HEK293 (cell line): ENCODE measurements at regions not wholly inside any gene's neighbourhood (a gene's known extent, or its start where the extent isn't known, plus 50 kb on each side); places are given as distances from the start of the nearest gene placed in this dataset.

Experiments used
- ATF2 ChIP-seq: fragments of 450-650 bp; formaldehyde crosslinking; IDR thresholded peaks from 2 replicates; pipeline ENCODE4 v1.5.1; 2016; ENCODE audit warnings: missing biosample characterization, missing genetic modification characterization, low read depth
- CTCF ChIP-seq: fragments of 450-650 bp; formaldehyde crosslinking; IDR thresholded peaks from 2 replicates; pipeline ENCODE4 v1.5.1; 2016; ENCODE audit warnings: missing biosample characterization, missing genetic modification characterization
- GLI4 ChIP-seq: fragments of 450-650 bp; formaldehyde crosslinking; IDR thresholded peaks from 2 replicates; pipeline ENCODE4 v1.5.1; 2016; ENCODE audit warnings: missing biosample characterization, missing genetic modification characterization
- MYNN ChIP-seq: fragments of 450-650 bp; formaldehyde crosslinking; IDR thresholded peaks from 2 replicates; pipeline ENCODE4 v1.5.1; 2016; ENCODE audit warnings: missing biosample characterization, missing genetic modification characterization, borderline replicate concordance
- SETDB1 ChIP-seq: IDR thresholded peaks from one replicate; pipeline ENCODE4 v1.6.1; 2017; ENCODE audit warnings: mild to moderate bottlenecking, low read length, moderate library complexity, mixed read lengths; ENCODE audit not compliant: insufficient read length
- YY1 ChIP-seq: fragments of 450-650 bp; formaldehyde crosslinking; IDR thresholded peaks from 2 replicates; pipeline ENCODE4 v1.5.1; 2018; ENCODE audit warnings: missing biosample characterization, missing genetic modification characterization
- ZNF404 ChIP-seq: fragments of 450-650 bp; formaldehyde crosslinking; IDR thresholded peaks from 2 replicates; pipeline ENCODE4 v1.5.1; 2017; ENCODE audit warnings: missing biosample characterization, missing genetic modification characterization
- ZNF529 ChIP-seq: fragments of 450-650 bp; formaldehyde crosslinking; IDR thresholded peaks from 2 replicates; pipeline ENCODE4 v1.5.1; 2017; ENCODE audit warnings: missing genetic modification characterization, missing biosample characterization; ENCODE audit not compliant: insufficient replicate concordance
- ZNF555 ChIP-seq: fragments of 450-650 bp; formaldehyde crosslinking; conservative IDR thresholded peaks from 2 replicates; pipeline ENCODE4 v1.5.1; 2017; ENCODE audit warnings: missing biosample characterization, mild to moderate bottlenecking, missing genetic modification characterization, inconsistent platforms
- ZNF768 ChIP-seq: fragments of 450-650 bp; formaldehyde crosslinking; IDR thresholded peaks from 2 replicates; pipeline ENCODE4 v1.5.1; 2018; ENCODE audit warnings: missing biosample characterization, mild to moderate bottlenecking, missing genetic modification characterization
- ZNF785 ChIP-seq: fragments of 450-650 bp; formaldehyde crosslinking; IDR thresholded peaks from 2 replicates; pipeline ENCODE4 v1.5.1; 2016; ENCODE audit warnings: missing biosample characterization, missing genetic modification characterization
- TF ChIP-seq, protein P1 (sequence below): fragments of 450-650 bp; formaldehyde crosslinking; IDR thresholded peaks from 2 replicates; pipeline ENCODE4 v1.5.0; 2017; ENCODE audit warnings: missing biosample characterization, missing genetic modification characterization, borderline replicate concordance
- TF ChIP-seq, protein P2 (sequence below): sonication (generic); formaldehyde crosslinking; IDR thresholded peaks from 2 replicates; pipeline ENCODE4 v1.8.1; 2022; ENCODE audit warnings: mild to moderate bottlenecking, moderate library complexity, missing genetic modification reagents
- TF ChIP-seq, protein P3 (sequence below): fragments of 450-650 bp; formaldehyde crosslinking; optimal IDR thresholded peaks from 2 replicates; pipeline ENCODE3; 2016; ENCODE audit warnings: missing biosample characterization, mild to moderate bottlenecking, missing genetic modification characterization

DNA sequence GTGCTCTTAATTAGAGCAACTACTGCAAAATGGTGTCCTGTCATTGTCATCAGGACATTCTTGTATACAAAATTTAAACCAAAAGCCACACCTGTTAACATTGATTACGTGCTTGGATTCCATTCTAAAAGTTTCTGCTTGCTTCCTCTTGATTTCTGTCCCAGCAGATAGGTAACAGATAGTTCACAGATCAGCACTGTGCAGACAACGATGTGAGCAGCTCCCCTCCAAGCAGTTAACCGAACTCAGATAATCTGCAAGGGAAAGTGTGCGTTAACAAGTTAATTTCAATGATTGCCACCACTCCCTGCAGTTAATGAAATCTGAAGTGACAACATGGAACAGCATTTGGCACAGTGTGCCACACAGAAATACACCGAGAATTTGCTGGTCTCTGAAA, 54.4 kb upstream of the RELL1 start:
- no peak for TF ChIP-seq GLI4 (tag by site-specific recombination)
- TF ChIP-seq ZNF768 = no peak
- no peak for TF ChIP-seq ATF2
- TF ChIP-seq ZNF404 (tag by site-specific recombination) = no peak
- no peak for TF ChIP-seq CTCF (tag by site-specific recombination)
- TF ChIP-seq SETDB1 = no peak
- TF ChIP-seq YY1 (tag by site-specific recombination) = no peak
- TF ChIP-seq, protein P1, sequence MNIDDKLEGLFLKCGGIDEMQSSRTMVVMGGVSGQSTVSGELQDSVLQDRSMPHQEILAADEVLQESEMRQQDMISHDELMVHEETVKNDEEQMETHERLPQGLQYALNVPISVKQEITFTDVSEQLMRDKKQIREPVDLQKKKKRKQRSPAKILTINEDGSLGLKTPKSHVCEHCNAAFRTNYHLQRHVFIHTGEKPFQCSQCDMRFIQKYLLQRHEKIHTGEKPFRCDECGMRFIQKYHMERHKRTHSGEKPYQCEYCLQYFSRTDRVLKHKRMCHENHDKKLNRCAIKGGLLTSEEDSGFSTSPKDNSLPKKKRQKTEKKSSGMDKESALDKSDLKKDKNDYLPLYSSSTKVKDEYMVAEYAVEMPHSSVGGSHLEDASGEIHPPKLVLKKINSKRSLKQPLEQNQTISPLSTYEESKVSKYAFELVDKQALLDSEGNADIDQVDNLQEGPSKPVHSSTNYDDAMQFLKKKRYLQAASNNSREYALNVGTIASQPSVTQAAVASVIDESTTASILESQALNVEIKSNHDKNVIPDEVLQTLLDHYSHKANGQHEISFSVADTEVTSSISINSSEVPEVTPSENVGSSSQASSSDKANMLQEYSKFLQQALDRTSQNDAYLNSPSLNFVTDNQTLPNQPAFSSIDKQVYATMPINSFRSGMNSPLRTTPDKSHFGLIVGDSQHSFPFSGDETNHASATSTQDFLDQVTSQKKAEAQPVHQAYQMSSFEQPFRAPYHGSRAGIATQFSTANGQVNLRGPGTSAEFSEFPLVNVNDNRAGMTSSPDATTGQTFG (tag by site-specific recombination) = no peak
- TF ChIP-seq MYNN (tag by site-specific recombination) = no peak
- TF ChIP-seq ZNF529 (tag by site-specific recombination) = no peak
- TF ChIP-seq, protein P2, sequence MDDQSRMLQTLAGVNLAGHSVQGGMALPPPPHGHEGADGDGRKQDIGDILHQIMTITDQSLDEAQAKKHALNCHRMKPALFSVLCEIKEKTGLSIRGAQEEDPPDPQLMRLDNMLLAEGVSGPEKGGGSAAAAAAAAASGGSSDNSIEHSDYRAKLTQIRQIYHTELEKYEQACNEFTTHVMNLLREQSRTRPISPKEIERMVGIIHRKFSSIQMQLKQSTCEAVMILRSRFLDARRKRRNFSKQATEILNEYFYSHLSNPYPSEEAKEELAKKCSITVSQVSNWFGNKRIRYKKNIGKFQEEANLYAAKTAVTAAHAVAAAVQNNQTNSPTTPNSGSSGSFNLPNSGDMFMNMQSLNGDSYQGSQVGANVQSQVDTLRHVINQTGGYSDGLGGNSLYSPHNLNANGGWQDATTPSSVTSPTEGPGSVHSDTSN (CRISPR knock-in tag) = no peak
- TF ChIP-seq ZNF555 (tag by site-specific recombination) = no peak
- no peak for TF ChIP-seq ZNF785 (tag by site-specific recombination)
- TF ChIP-seq, protein P3, sequence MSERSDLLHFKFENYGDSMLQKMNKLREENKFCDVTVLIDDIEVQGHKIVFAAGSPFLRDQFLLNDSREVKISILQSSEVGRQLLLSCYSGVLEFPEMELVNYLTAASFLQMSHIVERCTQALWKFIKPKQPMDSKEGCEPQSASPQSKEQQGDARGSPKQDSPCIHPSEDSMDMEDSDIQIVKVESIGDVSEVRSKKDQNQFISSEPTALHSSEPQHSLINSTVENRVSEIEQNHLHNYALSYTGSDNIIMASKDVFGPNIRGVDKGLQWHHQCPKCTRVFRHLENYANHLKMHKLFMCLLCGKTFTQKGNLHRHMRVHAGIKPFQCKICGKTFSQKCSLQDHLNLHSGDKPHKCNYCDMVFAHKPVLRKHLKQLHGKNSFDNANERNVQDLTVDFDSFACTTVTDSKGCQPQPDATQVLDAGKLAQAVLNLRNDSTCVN = no peak
